GM12878 (cell line): ENCODE measurements at regions not wholly inside any gene's neighbourhood (a gene's known extent, or its start where the extent isn't known, plus 50 kb on each side); places are given as distances from the start of the nearest gene placed in this dataset.

Experiments
- ATAC-seq: fragments of 200-7000 bp; cut with Tn5 transposase; 3 replicates; pipeline ENCODE4 v1.9.1; 2020; ENCODE audit warnings: mild to moderate bottlenecking, moderate library complexity
- BruUV-seq: library from RNA; stranded (reverse); fragments of 400-500 nt; replicated peaks from 2 replicates; lab custom pipeline; 2021; lab: Mats Ljungman, UMichigan
- CTCF ChIA-PET: fragments of 300-600 bp; sonication (Branson Sonifier 250); formaldehyde crosslinking; extraction: SDS; loops from one replicate; lab custom pipeline; 2021; ENCODE audit warnings: inconsistent platforms; lab: Yijun Ruan, JAX
- POLR2A ChIA-PET: fragments of 350-600 bp; formaldehyde crosslinking; extraction: SDS; loops from one replicate; lab custom pipeline; 2021; ENCODE audit warnings: inconsistent platforms; lab: Charles Lee
- RAD21 ChIA-PET: fragments of 300-600 bp; sonication (Branson Sonifier 250); formaldehyde crosslinking; loops from one replicate; lab custom pipeline; 2023; ENCODE audit warnings: antibody characterized with exemption; ENCODE audit not compliant: unreplicated experiment; lab: Charles Lee
- SMC1A ChIA-PET: fragments of 300-600 bp; sonication (Branson Sonifier 250); formaldehyde crosslinking; loops from one replicate; lab custom pipeline; 2023; ENCODE audit not compliant: unreplicated experiment, uncharacterized antibody; lab: Charles Lee
- DNase-seq: peaks from one replicate; pipeline ENCODE4 v3.0.0-alpha.2; 2011; ENCODE audit warnings: low read depth, low spot score
- FAIRE-seq: peaks from 3 replicates; lab custom pipeline; 2011; peaks lifted over from hg19 to GRCh38; lab: Jason Lieb, UNC
- H2AFZ ChIP-seq: 2 replicates; pipeline ENCODE4 v1.6.0; 2011; ENCODE audit warnings: low read depth, low read length, control low read depth; ENCODE audit not compliant: control insufficient read depth
- H3K27ac ChIP-seq: 2 replicates; pipeline ENCODE4 v1.5.1; 2011; ENCODE audit warnings: control low read depth; ENCODE audit not compliant: control insufficient read depth, insufficient read depth
- H3K27me3 ChIP-seq, 2 experiments: replicated peaks in 1 of 2; 2 replicates each; pipeline versions ENCODE4 v1.6.0 to v1.6.1; 2011; ENCODE audit warnings: low read length in 1 of 2; ENCODE audit not compliant: control insufficient read depth in 2 of 2, insufficient read depth in 2 of 2
- H3K36me3 ChIP-seq, 2 experiments: 2 replicates each; pipeline ENCODE4 v1.5.1; 2011; ENCODE audit warnings: low read length in 1 of 2; ENCODE audit not compliant: control insufficient read depth in 2 of 2, insufficient read depth in 2 of 2
- H3K4me1 ChIP-seq: 2 replicates; pipeline ENCODE4 v1.6.1; 2011; ENCODE audit warnings: mild to moderate bottlenecking, low read length, moderate library complexity, mixed read lengths; ENCODE audit not compliant: control insufficient read depth, insufficient read depth
- H3K4me2 ChIP-seq: 2 replicates; pipeline ENCODE4 v1.6.0; 2011; ENCODE audit warnings: control low read depth; ENCODE audit not compliant: control insufficient read depth, insufficient read depth
- H3K4me3 ChIP-seq: fragments of 200-600 bp; sonication (generic); 2 replicates; pipeline ENCODE4 v1.5.1; 2016
- H3K79me2 ChIP-seq: 2 replicates; pipeline ENCODE4 v1.6.0; 2011; ENCODE audit warnings: low read length; ENCODE audit not compliant: control insufficient read depth, insufficient read depth
- H3K9ac ChIP-seq: 2 replicates; pipeline ENCODE4 v1.8.0; 2011; ENCODE audit warnings: low read length, control low read depth, mixed read lengths; ENCODE audit not compliant: control insufficient read depth, insufficient read depth
- H3K9me3 ChIP-seq: replicated peaks from 3 replicates; pipeline ENCODE4 v1.5.1; 2011; ENCODE audit warnings: mild to moderate bottlenecking, low read length; ENCODE audit not compliant: control insufficient read depth, insufficient read depth
- H4K20me1 ChIP-seq: 2 replicates; pipeline ENCODE4 v1.6.0; 2011; ENCODE audit not compliant: control insufficient read depth, insufficient read depth
- E4F1 ChIP-seq: fragments of 450-650 bp; IDR thresholded peaks from 2 replicates; pipeline ENCODE4 v1.6.1; 2018; ENCODE audit warnings: borderline replicate concordance, mild to moderate bottlenecking; ENCODE audit not compliant: partially characterized antibody
- EZH2 ChIP-seq: IDR thresholded peaks from 2 replicates; pipeline ENCODE4 v1.6.1; 2012; ENCODE audit warnings: low read depth, mild to moderate bottlenecking, control low read depth, inconsistent platforms, low read length, borderline replicate concordance; ENCODE audit not compliant: control insufficient read depth
- GATAD2B ChIP-seq: fragments of 450-650 bp; conservative IDR thresholded peaks from 2 replicates; pipeline ENCODE4 v1.6.1; 2017; ENCODE audit warnings: low read depth, mild to moderate bottlenecking, moderate library complexity
- IKZF1 ChIP-seq: fragments of 450-650 bp; conservative IDR thresholded peaks from 2 replicates; pipeline ENCODE4 v1.6.1; 2017; ENCODE audit warnings: antibody characterized with exemption, mild to moderate bottlenecking
- MXI1 ChIP-seq: fragments of 150-350 bp; IDR thresholded peaks from 2 replicates; pipeline ENCODE4 v1.6.1; 2011; ENCODE audit warnings: low read depth, mild to moderate bottlenecking, inconsistent platforms, low read length, improper control_type of control experiment
- NRF1 ChIP-seq: conservative IDR thresholded peaks from 2 replicates; pipeline ENCODE4 v1.6.1; 2011; ENCODE audit warnings: mild to moderate bottlenecking, low read depth, low read length, improper control_type of control experiment
- RCOR1 ChIP-seq: conservative IDR thresholded peaks from 2 replicates; pipeline ENCODE4 v1.6.1; 2012; ENCODE audit warnings: low read depth, low read length, improper control_type of control experiment
- RFX5 ChIP-seq: IDR thresholded peaks from 2 replicates; pipeline ENCODE4 v1.6.1; 2011; ENCODE audit warnings: low read depth, low read length, improper control_type of control experiment
- SIN3A ChIP-seq: IDR thresholded peaks from 2 replicates; pipeline ENCODE4 v1.6.1; 2012; ENCODE audit warnings: low read depth, low read length, improper control_type of control experiment
- SMAD1 ChIP-seq: fragments of 450-650 bp; IDR thresholded peaks from 2 replicates; pipeline ENCODE4 v1.6.1; 2018; ENCODE audit warnings: mild to moderate bottlenecking, low read depth; ENCODE audit not compliant: partially characterized antibody
- SREBF2 ChIP-seq: IDR thresholded peaks from 2 replicates; pipeline ENCODE4 v1.6.1; 2012; ENCODE audit warnings: mild to moderate bottlenecking, low read length
- STAT1 ChIP-seq: fragments of 450-650 bp; conservative IDR thresholded peaks from 2 replicates; pipeline ENCODE4 v1.6.1; 2014; ENCODE audit warnings: antibody characterized with exemption, mild to moderate bottlenecking
- TBL1XR1 ChIP-seq: IDR thresholded peaks from 2 replicates; pipeline ENCODE4 v1.6.1; 2012; ENCODE audit warnings: low read depth, low read length, improper control_type of control experiment
- TCF12 ChIP-seq: IDR thresholded peaks from 2 replicates; pipeline ENCODE4 v1.6.1; 2011; ENCODE audit warnings: low read depth, mild to moderate bottlenecking, low read length
- ZSCAN29 ChIP-seq: fragments of 450-650 bp; IDR thresholded peaks from 2 replicates; pipeline ENCODE4 v1.6.1; 2017; ENCODE audit warnings: mild to moderate bottlenecking, moderate library complexity
- WGBS: methylation state at CpG from one replicate; pipeline ENCODE4 v1.1.6; 2016; ENCODE audit warnings: low lambda C conversion rate; ENCODE audit not compliant: insufficient replicate concordance, insufficient coverage; ENCODE audit errors: missing lambda C conversion rate; 5-methylcytosine and 5-hydroxymethylcytosine counted together
- in situ Hi-C: fragments of 300-500 bp; cut with MboI; formaldehyde crosslinking; loops from 9 replicates; pipeline ENCODE4 v1.14.3; 2018; ENCODE audit warnings: mixed read lengths
- intact Hi-C: fragments of 100-400 bp; cut with micrococcal nuclease; formaldehyde crosslinking; loops from one replicate; pipeline ENCODE4 v1.14.2; 2022; ENCODE audit not compliant: unreplicated experiment
- TF ChIP-seq, protein P1 (sequence below): fragments of 150-350 bp; IDR thresholded peaks from 2 replicates; pipeline ENCODE4 v1.6.1; 2014; ENCODE audit warnings: mild to moderate bottlenecking, low read depth, low read length

DNA sequence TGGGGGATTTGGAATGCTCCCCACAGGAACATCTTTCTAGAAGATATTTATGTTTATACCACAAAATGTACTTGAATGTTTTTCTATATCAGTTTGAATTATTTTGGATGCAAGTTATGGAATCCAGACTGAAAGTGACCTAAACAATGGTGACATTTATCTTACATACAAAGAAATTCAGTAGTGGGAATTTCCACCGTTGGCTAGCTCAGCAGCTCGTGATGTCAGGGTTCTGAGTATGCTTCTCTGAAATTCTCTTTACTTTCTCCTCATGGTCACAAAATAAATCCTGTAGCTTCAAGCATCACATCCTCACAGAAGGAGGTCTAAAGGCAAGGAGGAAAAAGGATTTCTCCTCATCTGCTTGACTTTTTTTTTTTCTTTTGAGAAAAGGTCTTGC, 105.3 kb downstream of the AKAIN1 start:
- DNase-seq (no peak), FAIRE-seq (no peak), ATAC-seq (no peak)
- H3K79me2 ChIP-seq, result no peaks in the 10 kb centered on the region
- H3K4me1 ChIP-seq, result no peaks in the 10 kb centered on the region
- no peaks in the 10 kb centered on the region for H4K20me1 ChIP-seq
- no peak overlapping the region for H2AFZ ChIP-seq
- intact Hi-C loops (no loop called here), in situ Hi-C loops (loop anchor here (25.0 kb wide), 1 partner anchor 1446 kb away; no protein-coding TSS in a partner anchor)
- no peaks in the 10 kb centered on the region for H3K27me3 ChIP-seq
- RAD21 ChIA-PET, result no interaction called here
- H3K4me2 ChIP-seq, result no peak overlapping the region
- H3K27ac ChIP-seq, result no peak overlapping the region
- no peak overlapping the region for H3K9ac ChIP-seq
- POLR2A ChIA-PET, result no interaction called here
- SMC1A ChIA-PET, result interaction anchor here (1.1 kb wide), 1 partner anchor 27 kb away, joined by 3 read pairs; no protein-coding TSS in a partner anchor
- no peak overlapping the region for H3K4me3 ChIP-seq
- CTCF ChIA-PET, result no interaction called here
- WGBS, result 23% methylated on average over 2 of the region's 2 CpGs
- H3K9me3 ChIP-seq, result no peaks in the 10 kb centered on the region
- no peaks in the 10 kb centered on the region for H3K36me3 ChIP-seq
- no peak for TF ChIP-seq RCOR1
- TF ChIP-seq TCF12, result no peak
- no peak for TF ChIP-seq NRF1
- no peak for TF ChIP-seq SIN3A
- BruUV-seq, result no TSS peak

DNA sequence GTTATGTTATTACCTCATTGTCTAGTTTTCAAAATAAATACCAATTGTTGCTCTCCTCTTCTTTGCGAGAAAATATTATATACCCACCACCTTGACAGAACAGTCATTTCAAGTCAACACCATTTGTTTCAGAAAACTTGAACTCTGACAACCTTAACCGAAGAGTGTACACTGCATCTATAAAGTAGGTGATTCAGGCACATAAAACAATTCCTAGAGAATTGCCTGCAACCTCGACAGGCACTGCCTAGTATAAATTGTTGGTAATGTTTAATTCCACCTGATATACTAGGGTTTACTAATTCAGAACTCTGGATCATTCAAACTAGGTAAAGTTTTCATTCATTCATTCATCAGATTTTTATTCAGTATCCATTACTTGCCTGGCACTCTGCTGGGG, 121.8 kb downstream of the AKAIN1 start:
- no peak overlapping the region for H3K27ac ChIP-seq
- SMC1A ChIA-PET, result interaction anchor here (0.8 to 1.0 kb wide), 3 partner anchors 9 to 10 kb away, joined by 3 to 4 read pairs (median 3); no protein-coding TSS in a partner anchor
- BruUV-seq, result no TSS peak
- FAIRE-seq, result no peak
- intact Hi-C loops (loop anchor here (10.0 kb wide), 3 partner anchors 160 to 770 kb away; no protein-coding TSS in a partner anchor), in situ Hi-C loops (loop anchor here (25.0 kb wide), 1 partner anchor 1462 kb away; no protein-coding TSS in a partner anchor)
- H2AFZ ChIP-seq, result no peak overlapping the region
- no peaks in the 10 kb centered on the region for H3K79me2 ChIP-seq
- no peaks in the 10 kb centered on the region for H3K4me1 ChIP-seq
- no peak overlapping the region for H3K4me2 ChIP-seq
- no peaks in the 10 kb centered on the region for H4K20me1 ChIP-seq
- RAD21 ChIA-PET, result no interaction called here
- DNase-seq, result no peak
- POLR2A ChIA-PET, result no interaction called here
- H3K27me3 ChIP-seq, result no peaks in the 10 kb centered on the region
- no peak overlapping the region for H3K9ac ChIP-seq
- WGBS, result 30% methylated on average over 3 of the region's 3 CpGs
- H3K9me3 ChIP-seq, result no peaks in the 10 kb centered on the region
- CTCF ChIA-PET, result interaction anchor here (1.0 kb wide), 1 partner anchor 417 kb away, joined by 3 read pairs; no protein-coding TSS in a partner anchor
- H3K36me3 ChIP-seq, result no peaks in the 10 kb centered on the region
- H3K4me3 ChIP-seq, result no peak overlapping the region
- ATAC-seq, result no peak
- TF ChIP-seq EZH2 (no peak), RFX5 (no peak), MXI1 (no peak), IKZF1 (no peak), ZSCAN29 (no peak), SREBF2 (no peak), STAT1 (no peak), TBL1XR1 (no peak), SMAD1 (no peak), E4F1 (no peak), GATAD2B (no peak)
- TF ChIP-seq, protein P1, sequence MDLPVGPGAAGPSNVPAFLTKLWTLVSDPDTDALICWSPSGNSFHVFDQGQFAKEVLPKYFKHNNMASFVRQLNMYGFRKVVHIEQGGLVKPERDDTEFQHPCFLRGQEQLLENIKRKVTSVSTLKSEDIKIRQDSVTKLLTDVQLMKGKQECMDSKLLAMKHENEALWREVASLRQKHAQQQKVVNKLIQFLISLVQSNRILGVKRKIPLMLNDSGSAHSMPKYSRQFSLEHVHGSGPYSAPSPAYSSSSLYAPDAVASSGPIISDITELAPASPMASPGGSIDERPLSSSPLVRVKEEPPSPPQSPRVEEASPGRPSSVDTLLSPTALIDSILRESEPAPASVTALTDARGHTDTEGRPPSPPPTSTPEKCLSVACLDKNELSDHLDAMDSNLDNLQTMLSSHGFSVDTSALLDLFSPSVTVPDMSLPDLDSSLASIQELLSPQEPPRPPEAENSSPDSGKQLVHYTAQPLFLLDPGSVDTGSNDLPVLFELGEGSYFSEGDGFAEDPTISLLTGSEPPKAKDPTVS, result no peak
